Neural cell (in vitro differentiated cells): ENCODE measurements at regions not wholly inside any gene's neighbourhood (a gene's known extent, or its start where the extent isn't known, plus 50 kb on each side); places are given as distances from the start of the nearest gene placed in this dataset.

Source experiments
- H2AFZ ChIP-seq: fragments of 200-600, 300-800 bp; sonication (generic), shearing (Covaris generic); 2 replicates; pipeline ENCODE4 v1.6.0; 2014; ENCODE audit warnings: low read depth, mild to moderate bottlenecking, antibody characterized with exemption, low read length, moderate library complexity
- H3F3A ChIP-seq: fragments of 200-600 bp; shearing (Covaris generic); 2 replicates; pipeline ENCODE4 v1.6.1; 2016; ENCODE audit warnings: mild to moderate bottlenecking, moderate library complexity, mixed read lengths, antibody characterized with exemption, low read length; ENCODE audit not compliant: insufficient read depth, poor library complexity, severe bottlenecking
- H3K27ac ChIP-seq: fragments of 200-600, 300-800 bp; sonication (generic), shearing (Covaris generic); 2 replicates; pipeline ENCODE4 v1.5.1; 2014; ENCODE audit warnings: mild to moderate bottlenecking, low read length, moderate library complexity
- H3K27me3 ChIP-seq: fragments of 300-800, 200-600 bp; sonication (generic), shearing (Covaris generic); 2 replicates; pipeline ENCODE4 v1.6.0; 2014; ENCODE audit warnings: mild to moderate bottlenecking, low read depth, low read length, moderate library complexity; ENCODE audit not compliant: insufficient read depth
- H3K36me3 ChIP-seq: fragments of 300-800, 200-600 bp; sonication (generic), shearing (Covaris generic); 2 replicates; pipeline ENCODE4 v1.5.1; 2014; ENCODE audit warnings: mild to moderate bottlenecking, antibody characterized with exemption, low read length, moderate library complexity; ENCODE audit not compliant: insufficient read depth
- H3K4me2 ChIP-seq: fragments of 300-800, 200-600 bp; sonication (generic), shearing (Covaris generic); 2 replicates; pipeline ENCODE4 v1.6.0; 2014; ENCODE audit warnings: mild to moderate bottlenecking, low read length
- H3K4me3 ChIP-seq: fragments of 300-800, 200-600 bp; sonication (generic), shearing (Covaris generic); 2 replicates; pipeline ENCODE4 v1.5.1; 2014; ENCODE audit warnings: mild to moderate bottlenecking, low read length, moderate library complexity
- H3K79me2 ChIP-seq: fragments of 200-600 bp; shearing (Covaris generic); replicated peaks from 2 replicates; pipeline ENCODE4 v1.6.0; 2014; ENCODE audit warnings: mild to moderate bottlenecking, low read length, moderate library complexity; ENCODE audit not compliant: insufficient read depth
- H3K9ac ChIP-seq: fragments of 300-800, 200-600 bp; sonication (generic), shearing (Covaris generic); 2 replicates; pipeline ENCODE4 v1.6.1; 2016; ENCODE audit warnings: mild to moderate bottlenecking, low read length, mixed read lengths
- H3K9me2 ChIP-seq: fragments of 200-600 bp; shearing (Covaris generic); 2 replicates; pipeline ENCODE4 v1.6.1; 2016; ENCODE audit warnings: mild to moderate bottlenecking, low read length, mixed read lengths; ENCODE audit not compliant: insufficient read depth
- H3K9me3 ChIP-seq: fragments of 200-600, 300-800 bp; sonication (generic), shearing (Covaris generic); 2 replicates; pipeline ENCODE4 v1.6.1; 2016; ENCODE audit warnings: mild to moderate bottlenecking, mixed run types, low read length, moderate library complexity, mixed read lengths
- H4K20me1 ChIP-seq: fragments of 200-600 bp; shearing (Covaris generic); 2 replicates; pipeline ENCODE4 v1.6.1; 2016; ENCODE audit warnings: mild to moderate bottlenecking, mixed run types; ENCODE audit not compliant: insufficient read depth
- CTCF ChIP-seq: fragments of 450-650 bp; IDR thresholded peaks from 2 replicates; pipeline ENCODE4 v1.5.1; 2014; ENCODE audit warnings: antibody characterized with exemption, mild to moderate bottlenecking, moderate library complexity; ENCODE audit not compliant: poor library complexity, severe bottlenecking
- EP300 ChIP-seq: fragments of 450-650 bp; conservative IDR thresholded peaks from 2 replicates; pipeline ENCODE4 v1.6.1; 2014; ENCODE audit warnings: antibody characterized with exemption, mild to moderate bottlenecking, moderate library complexity; ENCODE audit not compliant: poor library complexity, severe bottlenecking
- EZH2 ChIP-seq: fragments of 200-600, 300-800 bp; shearing (Covaris generic), sonication (generic); IDR thresholded peaks from 2 replicates; pipeline ENCODE4 v1.6.1; 2014; ENCODE audit warnings: antibody characterized with exemption, low read length, borderline replicate concordance, mild to moderate bottlenecking; ENCODE audit not compliant: insufficient read depth, poor library complexity, severe bottlenecking
- MXI1 ChIP-seq: fragments of 450-650 bp; conservative IDR thresholded peaks from 2 replicates; pipeline ENCODE4 v1.6.1; 2014; ENCODE audit warnings: antibody characterized with exemption, mild to moderate bottlenecking; ENCODE audit not compliant: poor library complexity, severe bottlenecking
- POLR2AphosphoS5 ChIP-seq: IDR thresholded peaks from 2 replicates; pipeline ENCODE4 v1.6.1; 2012
- RAD21 ChIP-seq: fragments of 450-650 bp; conservative IDR thresholded peaks from 2 replicates; pipeline ENCODE4 v1.6.1; 2014; ENCODE audit warnings: antibody characterized with exemption, mild to moderate bottlenecking, moderate library complexity
- REST ChIP-seq: IDR thresholded peaks from 2 replicates; pipeline ENCODE4 v1.6.1; 2012; ENCODE audit warnings: borderline replicate concordance
- SMC3 ChIP-seq: fragments of 450-650 bp; conservative IDR thresholded peaks from 2 replicates; pipeline ENCODE4 v1.6.1; 2014; ENCODE audit warnings: antibody characterized with exemption, mild to moderate bottlenecking, moderate library complexity; ENCODE audit not compliant: poor library complexity
- TAF1 ChIP-seq: IDR thresholded peaks from 2 replicates; pipeline ENCODE4 v1.6.1; 2012; ENCODE audit warnings: low read depth

- Histone ChIP-seq H3F3A (no peaks in the 10 kb centered on the region), H3K4me2 (no peak overlapping the region), H3K4me3 (no peak overlapping the region), H3K27ac (no peak overlapping the region), H2AFZ (no peak overlapping the region), H3K36me3 (no peaks in the 10 kb centered on the region), H3K27me3 (no peaks in the 10 kb centered on the region), H3K9me3 (no peaks in the 10 kb centered on the region), H4K20me1 (no peaks in the 10 kb centered on the region), H3K79me2 (no peaks in the 10 kb centered on the region), H3K9ac (no peak overlapping the region), H3K9me2 (no peaks in the 10 kb centered on the region)
- TF ChIP-seq EP300: no peak
- TF ChIP-seq TAF1: no peak
- no peak for TF ChIP-seq POLR2AphosphoS5
- no peak for TF ChIP-seq REST
- no peak for TF ChIP-seq RAD21
- no peak for TF ChIP-seq CTCF
- no peak for TF ChIP-seq EZH2
- no peak for TF ChIP-seq MXI1
- TF ChIP-seq SMC3: no peak
Observed at GRCh38 chr10:71156436-71156835, 55.9 kb upstream of the UNC5B start.

GRCh38 chr10:71157435-71157834 is 54.9 kb upstream of the UNC5B start:
- no peak overlapping the region for H2AFZ ChIP-seq
- H3K79me2 ChIP-seq: no peaks in the 10 kb centered on the region
- no peak overlapping the region for H3K4me3 ChIP-seq
- no peaks in the 10 kb centered on the region for H3K9me2 ChIP-seq
- no peaks in the 10 kb centered on the region for H3K9me3 ChIP-seq
- no peak overlapping the region for H3K4me2 ChIP-seq
- H3K9ac ChIP-seq: no peak overlapping the region
- H3K36me3 ChIP-seq: no peaks in the 10 kb centered on the region
- H3K27me3 ChIP-seq: no peaks in the 10 kb centered on the region
- H4K20me1 ChIP-seq: no peaks in the 10 kb centered on the region
- no peak for TF ChIP-seq CTCF
- no peak for TF ChIP-seq POLR2AphosphoS5
- no peak for TF ChIP-seq TAF1
- TF ChIP-seq RAD21: no peak
- TF ChIP-seq EP300: no peak
- no peak for TF ChIP-seq EZH2
- no peak for TF ChIP-seq MXI1
- no peak for TF ChIP-seq REST
- no peak for TF ChIP-seq SMC3
- H3K27ac ChIP-seq: no peak overlapping the region
- H3F3A ChIP-seq: no peaks in the 10 kb centered on the region
